Tibial nerve (tissue), 4 donors: ENCODE measurements at regions not wholly inside any gene's neighbourhood (a gene's known extent, or its start where the extent isn't known, plus 50 kb on each side); places are given as distances from the start of the nearest gene placed in this dataset. TPM values are rescaled to one million over a fixed set of nuclear protein-coding genes. Genes with fewer than 3 reads are reported as not detected.

Source experiments
- DNase-seq, 2 donors: peaks; one replicate each; pipeline ENCODE4 v3.0.0-alpha.2; 2019; ENCODE audit warnings: low spot score in 2 of 2
- H3K27ac ChIP-seq, 4 donors: fragments of 200-600 bp; sonication (generic) in 3 of 4; one replicate each; pipeline ENCODE4 v1.5.1; 2017 to 2019; ENCODE audit warnings: mild to moderate bottlenecking in 1 of 4
- H3K27me3 ChIP-seq, 2 donors: fragments of 200-600 bp; sonication (generic) in 1 of 2; one replicate each; pipeline versions ENCODE4 v1.5.1 to v1.6.0; 2017 to 2019
- H3K36me3 ChIP-seq, 3 donors: fragments of 200-600 bp; sonication (generic); one replicate each; pipeline ENCODE4 v1.5.1; 2018 to 2019
- H3K4me1 ChIP-seq, 4 donors: fragments of 200-600 bp; sonication (generic) in 3 of 4; one replicate each; pipeline ENCODE4 v1.5.1; 2017 to 2019
- H3K4me3 ChIP-seq, 4 donors: fragments of 200-600 bp; sonication (generic) in 3 of 4; one replicate each; pipeline ENCODE4 v1.5.1; 2017 to 2019; ENCODE audit warnings: mild to moderate bottlenecking in 1 of 4, moderate library complexity in 1 of 4
- H3K9me3 ChIP-seq, 4 donors: fragments of 200-600 bp; sonication (generic) in 3 of 4; one replicate each; pipeline ENCODE4 v1.5.1; 2017 to 2019
- EP300 ChIP-seq, 2 donors: sonication (generic); formaldehyde crosslinking; IDR thresholded peaks; one replicate each; pipeline ENCODE4 v1.6.1; 2017; ENCODE audit warnings: antibody characterized with exemption in 2 of 2, mild to moderate bottlenecking in 1 of 2
- POLR2A ChIP-seq, 2 donors: fragments of 450-650 bp; IDR thresholded peaks; one replicate each; pipeline ENCODE4 v1.6.1; 2017; ENCODE audit warnings: antibody characterized with exemption in 2 of 2, mild to moderate bottlenecking in 2 of 2, moderate library complexity in 2 of 2
- WGBS, 2 donors: methylation state at CpG; one replicate each; pipeline ENCODE4 v1.1.5; 2018; 5-methylcytosine and 5-hydroxymethylcytosine counted together
- small RNA-seq: library from RNA; depleted of rRNA; stranded (forward); fragments of <200 nt; gene quantifications from one replicate; pipeline ENCODE3, GENCODE V24; 2016
- TF ChIP-seq, protein P1 (sequence below), 5 experiments: fragments of 200-600 bp in 3 of 5; fragments of 450-650 bp in 2 of 5; sonication (generic) in 3 of 5; IDR thresholded peaks; one replicate each; pipeline ENCODE4 v1.5.1; 2016 to 2019; ENCODE audit warnings: antibody characterized with exemption in 5 of 5, mild to moderate bottlenecking in 3 of 5, moderate library complexity in 2 of 5

GRCh38 chr18:24999650-25000267 is 352.2 kb downstream of the ZNF521 start:
- Histone ChIP-seq H3K4me3 (no peak overlapping the region), H3K27ac (no peak overlapping the region), H3K36me3 (no peaks in the 10 kb centered on the region), H3K4me1 (no peaks in the 10 kb centered on the region), H3K9me3 (peaks cover 0 to 17% (median 4%) of the 10 kb centered on the region in 4 donors), H3K27me3 (no peaks in the 10 kb centered on the region)
- 97 to 98% methylated on average over 3 of the region's 3 CpGs for WGBS, 2 donors
- no peak for DNase-seq
- TF ChIP-seq POLR2A (IDR thresholded peaks at IDR 0.05) (no peak), EP300 (IDR thresholded peaks at IDR 0.05) (no peak)
- TF ChIP-seq, protein P1, sequence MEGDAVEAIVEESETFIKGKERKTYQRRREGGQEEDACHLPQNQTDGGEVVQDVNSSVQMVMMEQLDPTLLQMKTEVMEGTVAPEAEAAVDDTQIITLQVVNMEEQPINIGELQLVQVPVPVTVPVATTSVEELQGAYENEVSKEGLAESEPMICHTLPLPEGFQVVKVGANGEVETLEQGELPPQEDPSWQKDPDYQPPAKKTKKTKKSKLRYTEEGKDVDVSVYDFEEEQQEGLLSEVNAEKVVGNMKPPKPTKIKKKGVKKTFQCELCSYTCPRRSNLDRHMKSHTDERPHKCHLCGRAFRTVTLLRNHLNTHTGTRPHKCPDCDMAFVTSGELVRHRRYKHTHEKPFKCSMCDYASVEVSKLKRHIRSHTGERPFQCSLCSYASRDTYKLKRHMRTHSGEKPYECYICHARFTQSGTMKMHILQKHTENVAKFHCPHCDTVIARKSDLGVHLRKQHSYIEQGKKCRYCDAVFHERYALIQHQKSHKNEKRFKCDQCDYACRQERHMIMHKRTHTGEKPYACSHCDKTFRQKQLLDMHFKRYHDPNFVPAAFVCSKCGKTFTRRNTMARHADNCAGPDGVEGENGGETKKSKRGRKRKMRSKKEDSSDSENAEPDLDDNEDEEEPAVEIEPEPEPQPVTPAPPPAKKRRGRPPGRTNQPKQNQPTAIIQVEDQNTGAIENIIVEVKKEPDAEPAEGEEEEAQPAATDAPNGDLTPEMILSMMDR (IDR thresholded peaks at IDR 0.05): no peak

- Histone ChIP-seq H3K4me3 (no peak overlapping the region), H3K9me3 (peaks cover 0 to 17% (median 4%) of the 10 kb centered on the region in 4 donors), H3K36me3 (no peaks in the 10 kb centered on the region), H3K4me1 (no peaks in the 10 kb centered on the region), H3K27ac (no peak overlapping the region), H3K27me3 (no peaks in the 10 kb centered on the region)
- WGBS, 2 donors: 88 to 95% methylated on average over 2 of the region's 2 CpGs
- TF ChIP-seq, protein P1 (IDR thresholded peaks at IDR 0.05): no peak
- no peak for TF ChIP-seq POLR2A (IDR thresholded peaks at IDR 0.05)
- no peak for TF ChIP-seq EP300 (IDR thresholded peaks at IDR 0.05)
- no peak for DNase-seq
Measured at GRCh38 chr18:25001803-25002202, 350.2 kb downstream of the ZNF521 start.

GRCh38 chr18:25005541-25006403 is 346.2 kb downstream of the ZNF521 start:
- H3K9me3 ChIP-seq: peaks cover 0 to 12% (median 2%) of the 10 kb centered on the region in 4 donors
- 61 to 69% methylated on average over 6 of the region's 6 CpGs for WGBS, 2 donors
- TF ChIP-seq EP300 (IDR thresholded peaks at IDR 0.05): no peak
- TF ChIP-seq, protein P1 (IDR thresholded peaks at IDR 0.05): no peak
- no peak for TF ChIP-seq POLR2A (IDR thresholded peaks at IDR 0.05)

GRCh38 chr18:25010623-25011374 is 341.2 kb downstream of the ZNF521 start:
- Histone ChIP-seq H3K36me3 (no peaks in the 10 kb centered on the region), H3K27me3 (no peaks in the 10 kb centered on the region), H3K4me1 (no peaks in the 10 kb centered on the region), H3K27ac (no peak overlapping the region), H3K9me3 (peaks cover 0 to 12% (median 2%) of the 10 kb centered on the region in 4 donors), H3K4me3 (no peak overlapping the region)
- TF ChIP-seq EP300 (IDR thresholded peaks at IDR 0.05) (no peak), POLR2A (IDR thresholded peaks at IDR 0.05) (no peak)
- TF ChIP-seq, protein P1 (IDR thresholded peaks at IDR 0.05): no peak
- no peak for DNase-seq
- 83 to 93% methylated on average over 4 of the region's 4 CpGs for WGBS, 2 donors

More at GRCh38 chr18:25005541-25006403, 346.2 kb downstream of the ZNF521 start:
- no peaks in the 10 kb centered on the region for H3K27me3 ChIP-seq
- no peaks in the 10 kb centered on the region for H3K36me3 ChIP-seq
- no peaks in the 10 kb centered on the region for H3K4me1 ChIP-seq
- H3K4me3 ChIP-seq: no peak overlapping the region
- DNase-seq: no peak
- H3K27ac ChIP-seq: no peak overlapping the region

Small RNA genes in the stretch of these regions (small RNA-seq; reads per million reads assigned to genes)
- gene PPIAP57: not detected
